CD14-positive monocyte (primary cell): ENCODE measurements at regions not wholly inside any gene's neighbourhood (a gene's known extent, or its start where the extent isn't known, plus 50 kb on each side); places are given as distances from the start of the nearest gene placed in this dataset.

Experiments used
- DNase-seq, 3 donors: peaks; one replicate each; pipeline ENCODE4 v3.0.0-alpha.2; 2011 to 2022
- H2AFZ ChIP-seq: 2 replicates; pipeline ENCODE4 v1.6.0; 2012; ENCODE audit warnings: mild to moderate bottlenecking, low read depth, low read length, inconsistent platforms; ENCODE audit not compliant: insufficient read depth, poor library complexity, severe bottlenecking
- H3K27ac ChIP-seq, 2 donors: 1 replicate in 1 of 2; 2 replicates in 1 of 2; pipeline ENCODE4 v1.5.1; 2012 to 2013; ENCODE audit warnings: low read length in 2 of 2, control low read depth in 1 of 2, inconsistent platforms in 1 of 2, low read depth in 1 of 2, mild to moderate bottlenecking in 1 of 2
- H3K27me3 ChIP-seq, 2 donors: one replicate each; pipeline versions ENCODE4 v1.6.0 to v1.6.1; 2011 to 2013; ENCODE audit warnings: low read length in 2 of 2; ENCODE audit not compliant: control insufficient read depth in 2 of 2, insufficient read depth in 2 of 2
- H3K36me3 ChIP-seq, 2 donors: replicated peaks in 1 of 2; 1 replicate in 1 of 2; 2 replicates in 1 of 2; pipeline versions ENCODE4 v1.5.1 to v1.6.1; 2012 to 2013; ENCODE audit warnings: low read length in 2 of 2, control low read depth in 1 of 2, inconsistent platforms in 1 of 2, mild to moderate bottlenecking in 1 of 2; ENCODE audit not compliant: insufficient read depth in 2 of 2, control insufficient read depth in 1 of 2
- H3K4me1 ChIP-seq, 2 donors: 1 replicate in 1 of 2; 2 replicates in 1 of 2; pipeline versions ENCODE4 v1.5.1 to v1.6.1; 2012 to 2013; ENCODE audit warnings: low read length in 2 of 2, control low read depth in 1 of 2, inconsistent platforms in 1 of 2, mild to moderate bottlenecking in 1 of 2, moderate library complexity in 1 of 2; ENCODE audit not compliant: insufficient read depth in 2 of 2, control insufficient read depth in 1 of 2
- H3K4me2 ChIP-seq: replicated peaks from 2 replicates; pipeline ENCODE3; 2012; ENCODE audit warnings: low read length, moderate library complexity, mild to moderate bottlenecking; ENCODE audit not compliant: poor library complexity, severe bottlenecking; ENCODE audit errors: extremely low read depth
- H3K4me3 ChIP-seq, 3 experiments: fragments of 200-600 bp in 1 of 3; sonication (generic) in 1 of 3; replicated peaks in 1 of 3; 1 replicate in 2 of 3; 2 replicates in 1 of 3; pipeline ENCODE4 v1.5.1; 2011 to 2013; ENCODE audit warnings: low read length in 3 of 3, mild to moderate bottlenecking in 3 of 3, control low read depth in 2 of 3, low read depth in 2 of 3, inconsistent platforms in 1 of 3, moderate library complexity in 1 of 3
- H3K79me2 ChIP-seq: 2 replicates; pipeline ENCODE4 v1.6.0; 2012; ENCODE audit warnings: mild to moderate bottlenecking, control low read depth, inconsistent platforms, low read length, moderate library complexity; ENCODE audit not compliant: insufficient read depth
- H3K9ac ChIP-seq: 2 replicates; pipeline ENCODE4 v1.6.0; 2017; ENCODE audit warnings: low read length, mild to moderate bottlenecking; ENCODE audit not compliant: insufficient read depth, poor library complexity, severe bottlenecking
- H3K9me3 ChIP-seq, 2 donors: replicated peaks in 1 of 2; 1 replicate in 1 of 2; 2 replicates in 1 of 2; pipeline versions ENCODE4 v1.5.1 to v1.6.1; 2012 to 2013; ENCODE audit warnings: low read length in 2 of 2, control low read depth in 1 of 2; ENCODE audit not compliant: control insufficient read depth in 1 of 2, insufficient read depth in 1 of 2
- H4K20me1 ChIP-seq: 2 replicates; pipeline ENCODE4 v1.6.0; 2012; ENCODE audit warnings: mild to moderate bottlenecking, low read length, control low read depth, moderate library complexity; ENCODE audit not compliant: insufficient read depth
- H3K27ac Mint-ChIP-seq, 7 donors: one replicate each; pipeline ENCODE4 v1.8.0; 2020; ENCODE audit warnings: mild to moderate bottlenecking in 7 of 7, mixed read lengths in 7 of 7, moderate library complexity in 6 of 7, inconsistent platforms in 2 of 7
- H3K27me3 Mint-ChIP-seq, 3 donors: one replicate each; pipeline ENCODE4 v1.8.0; 2021 to 2022; ENCODE audit warnings: low read depth in 3 of 3, mild to moderate bottlenecking in 3 of 3, mixed read lengths in 3 of 3, moderate library complexity in 3 of 3, inconsistent platforms in 1 of 3
- H3K36me3 Mint-ChIP-seq, 2 donors: one replicate each; pipeline ENCODE4 v1.8.0; 2020; ENCODE audit warnings: mixed read lengths in 2 of 2, inconsistent platforms in 1 of 2, mild to moderate bottlenecking in 1 of 2
- H3K4me1 Mint-ChIP-seq: one replicate; pipeline ENCODE4 v1.8.0; 2020; ENCODE audit warnings: mild to moderate bottlenecking, mixed read lengths
- H3K4me3 Mint-ChIP-seq, 2 donors: one replicate each; pipeline ENCODE4 v1.8.0; 2020; ENCODE audit warnings: mild to moderate bottlenecking in 2 of 2, mixed read lengths in 2 of 2, moderate library complexity in 1 of 2
- H3K9me3 Mint-ChIP-seq, 7 donors: one replicate each; pipeline ENCODE4 v1.8.0; 2020 to 2022; ENCODE audit warnings: mixed read lengths in 7 of 7, mild to moderate bottlenecking in 6 of 7, moderate library complexity in 6 of 7, inconsistent platforms in 2 of 7
- CTCF ChIP-seq: fragments of 200-600 bp; IDR thresholded peaks from one replicate; pipeline ENCODE4 v1.8.0; 2022; ENCODE audit warnings: antibody characterized with exemption, mild to moderate bottlenecking
- WGBS: methylation state at CpG from one replicate; pipeline ENCODE4 v1.1.5; 2013; ENCODE audit warnings: missing lambda C conversion rate; ENCODE audit not compliant: insufficient coverage; 5-methylcytosine and 5-hydroxymethylcytosine counted together
- intact Hi-C, 2 donors: fragments of 100-400 bp; cut with micrococcal nuclease; formaldehyde crosslinking; loops; one replicate each; pipeline versions ENCODE4 v1.15.0 to v1.15.1; 2023

- Histone ChIP-seq H3K9me3 (peaks cover 0 to 3% of the 10 kb centered on the region in 2 donors), H3K79me2 (no peaks in the 10 kb centered on the region), H3K4me2 (no peak overlapping the region), H3K4me3 (no peak overlapping the region), H3K9ac (no peak overlapping the region), H3K27me3 (no peaks in the 10 kb centered on the region), H3K36me3 (no peaks in the 10 kb centered on the region), H3K27ac (no peak overlapping the region), H3K4me1 (no peaks in the 10 kb centered on the region), H4K20me1 (no peaks in the 10 kb centered on the region), H2AFZ (no peak overlapping the region)
- intact Hi-C loops: no loop called here
- Mint-ChIP-seq H3K27ac (no peak overlapping the region), H3K36me3 (no peaks in the 10 kb centered on the region), H3K4me1 (no peaks in the 10 kb centered on the region), H3K27me3 (no peaks in the 10 kb centered on the region), H3K9me3 (peaks cover 0 to 5% (median 0%) of the 10 kb centered on the region in 7 donors), H3K4me3 (no peak overlapping the region)
- WGBS: no CpG with 5 or more reads among the region's 3 CpGs
- TF ChIP-seq CTCF: no peak
- DNase-seq: no peak
Observed at GRCh38 chr4:124307143-124307542, 405.4 kb downstream of the ANKRD50 start.

- WGBS: no CpG with 5 or more reads among the region's 1 CpG
- no peak overlapping the region for H3K4me3 Mint-ChIP-seq
- Histone ChIP-seq H3K4me2 (no peak overlapping the region), H3K9ac (no peak overlapping the region), H3K9me3 (no peaks in the 10 kb centered on the region), H3K4me3 (no peak overlapping the region), H3K36me3 (no peaks in the 10 kb centered on the region), H2AFZ (no peak overlapping the region), H3K4me1 (no peaks in the 10 kb centered on the region), H4K20me1 (no peaks in the 10 kb centered on the region), H3K27me3 (no peaks in the 10 kb centered on the region), H3K27ac (no peak overlapping the region), H3K79me2 (no peaks in the 10 kb centered on the region)
- TF ChIP-seq CTCF: no peak
- H3K9me3 Mint-ChIP-seq: peaks cover 0 to 2% (median 0%) of the 10 kb centered on the region in 7 donors
- DNase-seq: no peak
- H3K36me3 Mint-ChIP-seq: no peaks in the 10 kb centered on the region
- H3K27me3 Mint-ChIP-seq: no peaks in the 10 kb centered on the region
- H3K4me1 Mint-ChIP-seq: no peaks in the 10 kb centered on the region
- no peak overlapping the region for H3K27ac Mint-ChIP-seq
- intact Hi-C loops: no loop called here
Observed at GRCh38 chr4:124318292-124318691, 394.2 kb downstream of the ANKRD50 start.
